NT2/D1 (cell line): ENCODE measurements at regions not wholly inside any gene's neighbourhood (a gene's known extent, or its start where the extent isn't known, plus 50 kb on each side); places are given as distances from the start of the nearest gene placed in this dataset.

Experiments
- SUZ12 ChIP-seq: IDR thresholded peaks from 2 replicates; pipeline ENCODE4 v1.6.1; 2011; ENCODE audit not compliant: insufficient read length, insufficient read depth; ENCODE audit errors: extremely low read depth
- YY1 ChIP-seq: IDR thresholded peaks from 2 replicates; pipeline ENCODE4 v1.6.1; 2011; ENCODE audit not compliant: insufficient read length, insufficient read depth
- ZNF274 ChIP-seq: IDR thresholded peaks from 2 replicates; pipeline ENCODE4 v1.6.1; 2011; ENCODE audit warnings: mild to moderate bottlenecking, low read depth, low read length

DNA sequence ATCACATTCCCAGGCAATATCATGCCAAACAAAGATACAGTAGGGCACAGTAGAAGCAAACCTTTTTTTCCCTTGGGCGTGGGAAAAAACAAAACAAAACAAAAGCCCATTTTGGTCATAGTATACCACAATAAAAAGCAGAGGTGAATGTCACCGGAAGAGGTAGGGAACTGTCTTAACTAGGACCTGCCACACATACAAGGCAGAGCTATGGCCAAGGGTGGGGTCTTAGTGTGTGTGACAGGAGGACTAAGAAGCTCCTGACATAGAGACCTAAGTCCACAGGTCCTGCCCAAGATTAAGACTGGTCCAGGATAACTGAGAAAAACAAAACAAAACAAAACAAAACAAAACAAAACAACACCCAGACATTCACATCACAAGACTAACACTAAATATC is 441.2 kb upstream of the DSEL start:
- TF ChIP-seq YY1 (no peak), SUZ12 (no peak), ZNF274 (no peak)
